GM06990 (cell line): ENCODE measurements at regions not wholly inside any gene's neighbourhood (a gene's known extent, or its start where the extent isn't known, plus 50 kb on each side); places are given as distances from the start of the nearest gene placed in this dataset.

Experiments
- DNase-seq: peaks from one replicate; pipeline ENCODE4 v3.0.0-alpha.2; 2011; ENCODE audit not compliant: insufficient read length; ENCODE audit errors: extremely low read depth
- H3K27me3 ChIP-seq: replicated peaks from 2 replicates; pipeline ENCODE4 v1.6.0; 2011; ENCODE audit warnings: low read length; ENCODE audit not compliant: control insufficient read depth, insufficient read depth
- H3K36me3 ChIP-seq: 2 replicates; pipeline ENCODE4 v1.5.1; 2011; ENCODE audit warnings: low read length; ENCODE audit not compliant: control insufficient read depth, insufficient read depth
- H3K4me3 ChIP-seq: replicated peaks from 2 replicates; pipeline ENCODE4 v1.5.1; 2011; ENCODE audit warnings: low read depth, mild to moderate bottlenecking, control low read depth, low read length
- TF ChIP-seq, protein P1 (sequence below): IDR thresholded peaks from 2 replicates; pipeline ENCODE4 v1.5.1; 2011; ENCODE audit warnings: low read length, control low read depth, mild to moderate bottlenecking, inconsistent platforms; ENCODE audit not compliant: insufficient read depth, poor library complexity, severe bottlenecking

DNA sequence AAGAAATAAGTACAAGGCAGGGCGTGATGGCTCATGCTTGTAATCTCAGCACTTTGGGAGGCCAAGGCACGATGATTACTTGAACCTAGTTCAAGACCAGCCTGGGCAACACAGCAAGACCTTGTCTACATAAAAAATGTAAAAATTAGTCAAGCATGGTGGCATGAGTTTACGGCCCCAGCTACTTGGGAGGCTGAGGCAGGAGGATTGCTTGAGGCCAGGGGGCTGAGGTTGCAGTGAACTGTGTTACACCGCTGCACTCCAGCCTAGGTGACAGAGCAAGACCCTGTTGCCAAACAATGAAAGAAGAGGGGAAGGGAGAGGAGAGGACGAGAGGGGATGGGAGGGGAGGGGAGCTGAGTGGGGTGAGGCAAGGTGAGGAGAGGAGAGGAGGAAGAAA is 152.7 kb upstream of the PRICKLE2 start:
- Histone ChIP-seq H3K27me3 (no peaks in the 10 kb centered on the region; the same call in 1 of the 2 replicates), H3K36me3 (no peaks in the 10 kb centered on the region), H3K4me3 (no peak overlapping the region)
- TF ChIP-seq, protein P1, sequence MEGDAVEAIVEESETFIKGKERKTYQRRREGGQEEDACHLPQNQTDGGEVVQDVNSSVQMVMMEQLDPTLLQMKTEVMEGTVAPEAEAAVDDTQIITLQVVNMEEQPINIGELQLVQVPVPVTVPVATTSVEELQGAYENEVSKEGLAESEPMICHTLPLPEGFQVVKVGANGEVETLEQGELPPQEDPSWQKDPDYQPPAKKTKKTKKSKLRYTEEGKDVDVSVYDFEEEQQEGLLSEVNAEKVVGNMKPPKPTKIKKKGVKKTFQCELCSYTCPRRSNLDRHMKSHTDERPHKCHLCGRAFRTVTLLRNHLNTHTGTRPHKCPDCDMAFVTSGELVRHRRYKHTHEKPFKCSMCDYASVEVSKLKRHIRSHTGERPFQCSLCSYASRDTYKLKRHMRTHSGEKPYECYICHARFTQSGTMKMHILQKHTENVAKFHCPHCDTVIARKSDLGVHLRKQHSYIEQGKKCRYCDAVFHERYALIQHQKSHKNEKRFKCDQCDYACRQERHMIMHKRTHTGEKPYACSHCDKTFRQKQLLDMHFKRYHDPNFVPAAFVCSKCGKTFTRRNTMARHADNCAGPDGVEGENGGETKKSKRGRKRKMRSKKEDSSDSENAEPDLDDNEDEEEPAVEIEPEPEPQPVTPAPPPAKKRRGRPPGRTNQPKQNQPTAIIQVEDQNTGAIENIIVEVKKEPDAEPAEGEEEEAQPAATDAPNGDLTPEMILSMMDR = no peak
- DNase-seq = no peak

DNA sequence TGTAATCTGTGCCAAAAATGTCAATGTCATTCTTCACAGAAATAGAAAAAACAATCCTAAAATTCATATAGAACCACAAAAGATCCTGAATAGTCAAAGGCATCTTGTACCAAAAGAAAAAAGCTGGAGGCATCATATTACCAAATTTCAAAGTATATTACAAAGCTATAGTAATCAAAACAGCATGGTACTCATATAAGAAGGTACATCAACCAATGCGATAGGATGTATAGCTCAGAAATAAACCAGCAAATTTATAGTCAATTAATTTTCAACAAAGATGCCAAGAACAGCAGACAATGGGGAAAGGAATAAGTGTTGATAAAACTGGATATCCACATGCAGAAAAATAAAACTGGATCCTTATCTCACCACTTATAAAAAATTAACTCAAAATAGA is 150.5 kb upstream of the PRICKLE2 start:
- Histone ChIP-seq H3K27me3 (no peaks in the 10 kb centered on the region; the same call in 1 of the 2 replicates), H3K36me3 (no peaks in the 10 kb centered on the region), H3K4me3 (no peak overlapping the region)
- TF ChIP-seq, protein P1 = no peak
- DNase-seq = no peak

DNA sequence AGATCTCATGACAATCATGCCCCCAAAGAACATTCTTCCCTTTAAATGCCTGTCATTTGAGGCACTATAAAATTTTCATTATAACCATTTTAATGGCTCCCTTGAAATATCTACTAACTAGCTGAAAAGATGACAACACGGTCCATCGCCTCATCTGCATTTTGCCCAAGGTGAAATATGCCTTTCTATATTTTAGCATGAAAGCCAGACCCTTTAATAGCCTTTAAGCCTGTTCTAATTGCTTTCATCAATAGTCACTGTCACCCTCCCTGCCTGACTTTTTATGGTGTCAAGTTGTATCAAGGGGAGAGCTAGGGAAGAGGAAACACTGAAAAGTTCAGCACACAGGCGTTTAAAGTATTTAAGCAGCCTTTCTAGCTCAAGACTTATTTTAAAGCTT is 144.1 kb upstream of the PRICKLE2 start:
- no peaks in the 10 kb centered on the region for H3K27me3 ChIP-seq
- H3K36me3 ChIP-seq = no peaks in the 10 kb centered on the region
- no peak overlapping the region for H3K4me3 ChIP-seq
- DNase-seq = no peak
- TF ChIP-seq, protein P1 = no peak

DNA sequence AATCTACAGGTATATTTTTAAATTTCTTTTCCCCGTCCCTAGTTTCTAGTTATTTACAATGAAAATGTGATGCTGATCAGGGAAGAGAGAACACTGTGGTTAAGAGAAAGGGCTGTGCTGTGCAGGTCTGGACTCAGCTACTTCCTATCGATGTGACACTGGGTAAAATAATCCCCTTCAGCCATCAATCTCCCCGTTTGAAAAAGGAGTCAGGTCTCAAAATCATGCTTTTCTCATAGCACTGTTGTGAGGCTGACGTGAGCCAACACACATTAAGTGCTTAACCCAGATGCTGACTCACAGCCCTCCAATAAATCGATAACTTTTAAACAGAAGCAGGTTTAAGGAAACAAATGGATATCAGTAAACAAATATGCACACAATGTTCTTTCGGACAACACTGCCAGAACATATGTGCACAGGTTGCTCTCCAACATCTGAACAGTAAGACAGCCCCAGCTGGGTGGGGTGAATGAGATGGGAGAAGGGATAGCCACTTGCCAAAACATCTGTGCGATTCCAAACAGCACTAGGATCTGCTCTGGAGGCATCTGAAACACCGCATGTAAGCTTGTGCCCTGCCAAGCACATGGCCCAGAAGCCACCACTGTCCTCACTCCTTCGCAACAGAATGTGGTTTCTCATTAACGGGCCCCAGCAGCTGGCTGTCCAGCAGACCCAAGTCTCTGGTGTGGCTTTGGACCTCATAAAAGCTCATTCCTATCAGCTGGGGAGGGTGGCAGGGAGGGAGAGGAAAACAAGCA is 143.2 kb upstream of the PRICKLE2 start:
- no peaks in the 10 kb centered on the region for H3K27me3 ChIP-seq
- TF ChIP-seq, protein P1 = no peak
- H3K4me3 ChIP-seq = no peak overlapping the region
- no peak for DNase-seq
- H3K36me3 ChIP-seq = no peaks in the 10 kb centered on the region

DNA sequence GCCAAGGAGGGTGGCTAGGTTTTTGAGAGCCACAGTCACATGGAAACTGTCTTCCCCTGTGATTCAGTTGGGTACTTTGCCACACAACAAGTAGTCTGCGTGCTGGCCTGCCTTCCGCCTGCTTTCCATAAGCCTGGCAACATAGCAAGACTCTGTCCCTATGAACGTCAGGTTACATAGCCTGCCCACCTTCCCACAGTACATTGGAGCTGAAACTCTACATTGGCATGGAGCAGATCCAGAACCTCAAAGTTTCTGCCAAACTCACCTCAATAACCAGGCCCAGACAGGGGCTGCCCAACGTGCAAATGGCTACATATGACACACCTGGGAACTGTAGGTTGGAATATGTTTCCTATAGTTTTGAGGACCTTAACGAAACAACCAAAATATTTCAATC is 140.6 kb upstream of the PRICKLE2 start:
- Histone ChIP-seq H3K36me3 (no peaks in the 10 kb centered on the region), H3K4me3 (no peak overlapping the region), H3K27me3 (no peaks in the 10 kb centered on the region)
- TF ChIP-seq, protein P1 = no peak
- DNase-seq = no peak
